ENCODE measurements at regions not wholly inside any gene's neighbourhood (a gene's known extent, or its start where the extent isn't known, plus 50 kb on each side); places are given as distances from the start of the nearest gene placed in this dataset.

DNA sequence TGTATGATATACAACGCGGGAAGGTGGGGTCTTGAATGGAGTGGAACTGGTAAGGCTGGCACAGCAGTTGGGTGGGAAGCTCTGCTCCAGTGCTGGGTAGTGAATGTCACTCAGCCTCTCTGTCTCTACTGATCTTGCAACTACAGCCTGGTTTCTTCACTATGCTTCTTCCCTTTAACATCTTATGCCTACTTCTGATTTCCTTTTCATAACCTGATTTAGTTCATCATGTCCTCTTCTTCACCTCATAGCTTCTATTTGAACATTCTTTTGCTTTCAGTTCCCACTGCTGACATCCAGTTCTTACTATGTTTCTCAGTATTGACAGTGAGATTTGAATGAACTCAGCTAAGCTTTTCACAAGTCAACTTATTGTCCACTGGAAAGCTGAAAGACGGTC lies 286.2 kb downstream of the ARL6IP6 start:
- TF ChIP-seq, protein P1, sequence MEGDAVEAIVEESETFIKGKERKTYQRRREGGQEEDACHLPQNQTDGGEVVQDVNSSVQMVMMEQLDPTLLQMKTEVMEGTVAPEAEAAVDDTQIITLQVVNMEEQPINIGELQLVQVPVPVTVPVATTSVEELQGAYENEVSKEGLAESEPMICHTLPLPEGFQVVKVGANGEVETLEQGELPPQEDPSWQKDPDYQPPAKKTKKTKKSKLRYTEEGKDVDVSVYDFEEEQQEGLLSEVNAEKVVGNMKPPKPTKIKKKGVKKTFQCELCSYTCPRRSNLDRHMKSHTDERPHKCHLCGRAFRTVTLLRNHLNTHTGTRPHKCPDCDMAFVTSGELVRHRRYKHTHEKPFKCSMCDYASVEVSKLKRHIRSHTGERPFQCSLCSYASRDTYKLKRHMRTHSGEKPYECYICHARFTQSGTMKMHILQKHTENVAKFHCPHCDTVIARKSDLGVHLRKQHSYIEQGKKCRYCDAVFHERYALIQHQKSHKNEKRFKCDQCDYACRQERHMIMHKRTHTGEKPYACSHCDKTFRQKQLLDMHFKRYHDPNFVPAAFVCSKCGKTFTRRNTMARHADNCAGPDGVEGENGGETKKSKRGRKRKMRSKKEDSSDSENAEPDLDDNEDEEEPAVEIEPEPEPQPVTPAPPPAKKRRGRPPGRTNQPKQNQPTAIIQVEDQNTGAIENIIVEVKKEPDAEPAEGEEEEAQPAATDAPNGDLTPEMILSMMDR (conservative IDR thresholded peaks at IDR 0.05): no peak
- no peak for TF ChIP-seq ZFX (IDR thresholded peaks at IDR 0.05)
